Ascending aorta (tissue), 2 donors: ENCODE measurements at regions not wholly inside any gene's neighbourhood (a gene's known extent, or its start where the extent isn't known, plus 50 kb on each side); places are given as distances from the start of the nearest gene placed in this dataset.

Experiments used
- DNase-seq, 2 donors: peaks; one replicate each; pipeline ENCODE4 v3.0.0-alpha.2; 2019; ENCODE audit warnings: low spot score in 2 of 2
- H3K27ac ChIP-seq, 2 donors: fragments of 200-600 bp; sonication (generic); one replicate each; pipeline ENCODE4 v1.5.1; 2016 to 2017; ENCODE audit warnings: mild to moderate bottlenecking in 1 of 2
- H3K27me3 ChIP-seq: fragments of 200-600 bp; sonication (generic); one replicate; pipeline ENCODE4 v1.5.1; 2017
- H3K36me3 ChIP-seq, 2 donors: fragments of 200-600 bp; sonication (generic); one replicate each; pipeline ENCODE4 v1.5.1; 2016
- H3K4me1 ChIP-seq, 2 donors: fragments of 200-600 bp; sonication (generic); one replicate each; pipeline ENCODE4 v1.5.1; 2016 to 2017; ENCODE audit warnings: mild to moderate bottlenecking in 1 of 2
- H3K4me3 ChIP-seq, 2 donors: fragments of 200-600 bp; sonication (generic); one replicate each; pipeline ENCODE4 v1.5.1; 2016 to 2017; ENCODE audit warnings: mild to moderate bottlenecking in 1 of 2
- H3K9me3 ChIP-seq, 2 donors: fragments of 200-600 bp; sonication (generic); one replicate each; pipeline ENCODE4 v1.5.1; 2016
- CTCF ChIP-seq, 3 experiments: fragments of 200-600 bp in 2 of 3; fragments of 450-650 bp in 1 of 3; sonication (generic) in 2 of 3; IDR thresholded peaks; one replicate each; pipeline ENCODE4 v1.5.1; 2016 to 2019; ENCODE audit warnings: antibody characterized with exemption in 3 of 3, mild to moderate bottlenecking in 1 of 3, moderate library complexity in 1 of 3
- intact Hi-C: fragments of 100-400 bp; cut with DNase I; formaldehyde crosslinking; loops from one replicate; pipeline ENCODE4 v1.15.1; 2023

GRCh38 chr7:118033273-118033672 lies 150.7 kb upstream of the LSM8 start:
- Histone ChIP-seq H3K4me1 (no peaks in the 10 kb centered on the region), H3K9me3 (no peaks in the 10 kb centered on the region), H3K27me3 (no peaks in the 10 kb centered on the region), H3K4me3 (no peak overlapping the region), H3K36me3 (no peaks in the 10 kb centered on the region), H3K27ac (no peak overlapping the region)
- TF ChIP-seq CTCF (IDR thresholded peaks at IDR 0.05): no peak
- intact Hi-C loops: no loop called here
- DNase-seq: no peak

DNA sequence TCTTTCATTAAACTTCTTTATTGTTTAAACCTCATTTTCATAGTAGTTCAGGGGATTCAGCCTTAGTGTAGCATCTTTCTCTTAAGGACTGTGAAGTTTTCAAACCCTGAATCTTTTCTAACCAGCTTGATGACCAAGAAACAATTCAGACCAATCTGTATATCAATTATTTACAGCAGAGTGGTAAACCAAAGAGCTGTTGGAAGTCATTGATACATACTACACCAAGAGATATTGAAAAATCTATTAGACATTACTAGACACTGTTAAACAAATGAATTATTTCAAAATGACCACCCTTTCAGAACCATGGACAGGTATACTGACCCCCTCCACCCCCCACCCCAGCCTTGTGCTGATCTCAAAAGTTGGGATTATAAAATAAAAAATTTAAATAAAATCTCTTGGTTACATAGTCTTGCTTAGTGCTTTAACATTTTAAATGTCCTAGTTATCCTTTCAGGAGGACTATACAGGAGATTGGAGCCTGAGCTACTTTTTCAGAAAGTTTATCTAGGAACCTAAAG lies 143.9 kb upstream of the LSM8 start:
- no peaks in the 10 kb centered on the region for H3K9me3 ChIP-seq
- no peak for DNase-seq
- TF ChIP-seq CTCF (IDR thresholded peaks at IDR 0.05): no peak
- no peak overlapping the region for H3K4me3 ChIP-seq
- no peaks in the 10 kb centered on the region for H3K27me3 ChIP-seq
- no peaks in the 10 kb centered on the region for H3K4me1 ChIP-seq
- no peaks in the 10 kb centered on the region for H3K36me3 ChIP-seq
- intact Hi-C loops: no loop called here
- no peak overlapping the region for H3K27ac ChIP-seq

DNA sequence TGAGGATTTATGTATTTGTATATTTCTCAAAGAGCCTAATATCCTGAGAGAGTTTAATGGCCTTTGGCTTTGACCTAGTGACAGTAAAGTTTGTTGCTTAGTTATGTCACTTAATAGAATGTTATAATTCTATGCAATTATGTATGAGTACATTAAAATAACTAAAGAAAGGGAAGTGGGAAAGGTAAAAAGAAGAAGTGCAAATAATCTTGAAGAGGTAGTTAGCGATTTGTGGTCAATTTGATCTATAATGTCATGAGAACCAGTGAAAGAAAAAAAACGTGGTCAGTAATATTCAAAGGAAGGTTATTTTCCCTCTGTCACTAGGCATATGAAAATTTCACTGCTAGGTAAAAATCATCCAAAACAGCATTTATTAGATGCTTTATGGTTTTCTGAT lies 143.4 kb upstream of the LSM8 start:
- intact Hi-C loops: no loop called here
- no peak for TF ChIP-seq CTCF (IDR thresholded peaks at IDR 0.05)
- no peaks in the 10 kb centered on the region for H3K36me3 ChIP-seq

DNA sequence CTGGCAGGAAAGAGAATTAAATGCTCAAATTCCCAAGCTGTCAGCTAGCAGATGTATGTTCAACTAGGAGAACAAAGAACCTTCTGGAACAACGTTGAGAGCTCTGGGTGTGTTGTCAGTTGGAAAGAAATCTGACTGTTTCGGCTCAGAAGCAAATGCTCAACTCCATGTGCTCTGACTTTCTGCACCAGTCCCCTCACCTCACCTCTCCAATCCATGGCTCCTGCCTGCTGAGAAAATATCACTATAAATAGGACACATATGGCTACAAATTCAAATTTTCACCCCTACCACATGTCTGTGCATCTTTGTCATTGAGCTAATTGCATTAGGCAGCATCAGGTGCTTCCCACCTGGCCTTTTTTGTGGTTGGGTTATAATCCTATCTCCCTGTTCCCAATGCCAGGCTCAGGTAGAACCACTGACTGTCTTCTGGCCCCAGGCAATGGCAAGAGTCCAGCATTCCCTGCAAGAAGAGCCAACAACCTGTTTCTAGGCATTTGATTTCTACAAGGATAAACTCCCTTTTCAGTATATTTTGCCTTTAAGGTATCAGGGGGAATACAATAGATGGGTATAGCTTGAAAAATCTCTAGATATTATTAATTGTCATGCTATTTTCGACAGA lies 142.6 kb upstream of the LSM8 start:
- no peak for TF ChIP-seq CTCF (IDR thresholded peaks at IDR 0.05)
- intact Hi-C loops: no loop called here

More for the DNA sequence above, 143.4 kb upstream of the LSM8 start:
- Histone ChIP-seq H3K27me3 (no peaks in the 10 kb centered on the region), H3K9me3 (no peaks in the 10 kb centered on the region), H3K27ac (no peak overlapping the region), H3K4me1 (no peaks in the 10 kb centered on the region), H3K4me3 (no peak overlapping the region)
- DNase-seq: no peak

GRCh38 chr7:118045629-118046028 lies 138.3 kb upstream of the LSM8 start:
- intact Hi-C loops: no loop called here
- no peak for DNase-seq

More for the DNA sequence above, 142.6 kb upstream of the LSM8 start:
- H3K4me1 ChIP-seq: no peaks in the 10 kb centered on the region
- H3K9me3 ChIP-seq: no peaks in the 10 kb centered on the region
- no peaks in the 10 kb centered on the region for H3K27me3 ChIP-seq
- no peaks in the 10 kb centered on the region for H3K36me3 ChIP-seq
- no peak overlapping the region for H3K27ac ChIP-seq
- H3K4me3 ChIP-seq: no peak overlapping the region
- no peak for DNase-seq

More at GRCh38 chr7:118045629-118046028, 138.3 kb upstream of the LSM8 start:
- Histone ChIP-seq H3K9me3 (no peaks in the 10 kb centered on the region), H3K4me1 (no peaks in the 10 kb centered on the region), H3K27me3 (no peaks in the 10 kb centered on the region), H3K4me3 (no peak overlapping the region), H3K27ac (no peak overlapping the region), H3K36me3 (no peaks in the 10 kb centered on the region)
- TF ChIP-seq CTCF (IDR thresholded peaks at IDR 0.05): no peak
